KBM-7 (cell line): ENCODE measurements at regions not wholly inside any gene's neighbourhood (a gene's known extent, or its start where the extent isn't known, plus 50 kb on each side); places are given as distances from the start of the nearest gene placed in this dataset.

ENCODE experiments used
- DNase-seq: peaks from one replicate; pipeline ENCODE4 v3.0.0-alpha.2; 2015
- in situ Hi-C: fragments of 300-500 bp; cut with MboI; formaldehyde crosslinking; loops from 2 replicates; pipeline ENCODE4 v1.14.3; 2020; ENCODE audit warnings: low sequenced_read_pairs, low pct_unique_long_range_greater_than_20kb, mixed read lengths

- no peak for DNase-seq
- in situ Hi-C loops = no loop called here
Observed at GRCh38 chr3:194827486-194827885, 141.8 kb downstream of the FAM43A start.

GRCh38 chr3:194828116-194828515 is 142.4 kb downstream of the FAM43A start:
- no peak for DNase-seq
- in situ Hi-C loops = no loop called here

- in situ Hi-C loops = no loop called here
- no peak for DNase-seq
Observed at GRCh38 chr3:194828926-194829325, 143.2 kb downstream of the FAM43A start.

GRCh38 chr3:194830401-194830800 is 144.7 kb downstream of the FAM43A start:
- in situ Hi-C loops = no loop called here
- DNase-seq = no peak

- in situ Hi-C loops = no loop called here
- no peak for DNase-seq
Observed at GRCh38 chr3:194830978-194831377, 145.3 kb downstream of the FAM43A start.

- DNase-seq = no peak
- in situ Hi-C loops = no loop called here
Observed at GRCh38 chr3:194832346-194833104, 146.8 kb downstream of the FAM43A start.

GRCh38 chr3:194833114-194833910 is 147.6 kb downstream of the FAM43A start:
- no peak for DNase-seq
- in situ Hi-C loops = no loop called here

- in situ Hi-C loops = no loop called here
- no peak for DNase-seq
Observed at GRCh38 chr3:194836661-194837060, 151.0 kb downstream of the FAM43A start.

- in situ Hi-C loops = no loop called here
- DNase-seq = no peak
Observed at GRCh38 chr3:194837457-194838127, 151.9 kb downstream of the FAM43A start.

- no peak for DNase-seq
- in situ Hi-C loops = no loop called here
Observed at GRCh38 chr3:194838236-194838635, 152.6 kb downstream of the FAM43A start.

- in situ Hi-C loops = no loop called here
- DNase-seq = no peak
Observed at GRCh38 chr3:194840661-194841514, 155.2 kb downstream of the FAM43A start.

- in situ Hi-C loops = no loop called here
- DNase-seq = no peak
Observed at GRCh38 chr3:194841515-194841841, 155.8 kb downstream of the FAM43A start.

GRCh38 chr3:194843556-194843955 is 157.9 kb downstream of the FAM43A start:
- in situ Hi-C loops = no loop called here
- DNase-seq = no peak

- no peak for DNase-seq
- in situ Hi-C loops = no loop called here
Observed at GRCh38 chr3:194844046-194844445, 158.4 kb downstream of the FAM43A start.

- in situ Hi-C loops = no loop called here
Observed at GRCh38 chr3:194849166-194849875, 163.6 kb downstream of the FAM43A start.

GRCh38 chr3:194851254-194851653 is 165.6 kb downstream of the FAM43A start:
- in situ Hi-C loops = no loop called here
- no peak for DNase-seq

More at GRCh38 chr3:194849166-194849875, 163.6 kb downstream of the FAM43A start:
- no peak for DNase-seq

GRCh38 chr3:194851941-194852340 is 166.3 kb downstream of the FAM43A start:
- no peak for DNase-seq
- in situ Hi-C loops = no loop called here

GRCh38 chr3:194852345-194852744 is 166.7 kb downstream of the FAM43A start:
- in situ Hi-C loops = no loop called here

More at GRCh38 chr3:194852345-194852744, 166.7 kb downstream of the FAM43A start:
- DNase-seq = no peak
